Right renal cortex interstitium (tissue), 3 donors: ENCODE measurements at regions not wholly inside any gene's neighbourhood (a gene's known extent, or its start where the extent isn't known, plus 50 kb on each side); places are given as distances from the start of the nearest gene placed in this dataset.
"Not testable (repeated sequence)": the region's sequence is repeated elsewhere in the genome, so short reads cannot be mapped to it uniquely, and the experiment has no call there.

Source experiments
- DNase-seq, 3 donors: peaks; one replicate each; pipeline ENCODE4 v3.0.0-alpha.2; 2013; ENCODE audit warnings: low read depth in 3 of 3, low spot score in 2 of 3

DNA sequence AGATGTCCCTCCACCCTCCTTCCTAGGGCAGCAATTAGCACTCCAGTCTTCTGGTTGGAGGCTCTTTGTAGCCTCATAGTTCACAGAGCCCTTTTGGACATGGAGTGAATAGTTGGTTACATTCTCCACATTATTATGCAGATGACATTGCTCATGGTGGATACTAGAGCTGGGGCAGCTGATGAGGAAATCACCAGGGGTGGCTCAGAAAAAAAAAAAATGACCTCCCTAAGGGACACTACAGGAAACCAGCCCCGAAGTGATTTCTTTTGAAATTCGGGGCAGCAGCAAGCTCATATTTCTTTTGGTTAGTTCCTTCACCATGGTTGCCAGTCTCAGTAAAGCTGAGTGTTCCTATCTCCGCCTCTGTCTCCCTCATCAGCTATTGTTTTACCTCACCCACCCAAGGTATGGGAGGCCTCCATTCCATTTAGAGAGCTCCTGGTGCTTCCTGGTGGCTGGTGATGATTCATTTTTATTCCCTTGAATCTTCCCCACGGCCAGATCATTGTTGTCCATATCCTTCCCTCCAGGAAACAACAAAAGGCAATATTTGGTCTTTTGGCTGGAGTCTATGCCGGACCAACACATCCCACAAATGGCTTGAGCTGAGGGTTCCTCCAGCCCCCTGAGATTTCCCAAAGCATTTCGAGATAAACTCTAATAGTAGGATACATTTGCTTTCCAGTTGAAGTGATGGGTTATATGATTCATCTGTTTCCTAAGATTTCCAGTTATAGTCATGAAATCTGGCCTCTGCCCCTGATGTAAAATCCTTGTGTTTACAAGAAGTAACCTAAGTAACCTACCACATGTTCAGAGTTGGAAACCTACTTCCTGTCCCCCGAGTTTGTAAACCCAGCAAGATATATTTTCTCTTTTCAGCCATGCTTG is 56.2 kb upstream of the NID2 start:
- no peak for DNase-seq

DNA sequence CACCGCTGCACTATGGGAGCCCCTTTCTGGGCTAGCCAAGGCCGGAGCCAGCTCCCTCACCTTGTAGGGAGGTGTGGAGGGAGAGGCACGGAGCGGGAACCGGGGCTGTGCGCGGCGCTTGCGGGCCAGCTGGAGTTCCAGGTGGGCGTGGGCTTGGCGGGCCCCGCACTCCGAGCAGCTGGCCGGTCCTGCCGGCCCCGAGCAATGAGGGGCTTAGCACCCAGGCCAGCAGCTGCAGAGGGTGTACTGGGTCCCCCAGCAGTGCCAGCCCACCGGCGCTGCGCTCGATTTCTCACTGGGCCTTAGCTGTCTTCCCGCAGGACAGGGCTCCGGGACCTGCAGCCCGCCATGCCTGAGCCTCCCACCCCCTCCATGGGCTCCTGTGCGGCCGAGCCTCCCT is 53.3 kb upstream of the NID2 start:
- DNase-seq = not testable (repeated sequence)

DNA sequence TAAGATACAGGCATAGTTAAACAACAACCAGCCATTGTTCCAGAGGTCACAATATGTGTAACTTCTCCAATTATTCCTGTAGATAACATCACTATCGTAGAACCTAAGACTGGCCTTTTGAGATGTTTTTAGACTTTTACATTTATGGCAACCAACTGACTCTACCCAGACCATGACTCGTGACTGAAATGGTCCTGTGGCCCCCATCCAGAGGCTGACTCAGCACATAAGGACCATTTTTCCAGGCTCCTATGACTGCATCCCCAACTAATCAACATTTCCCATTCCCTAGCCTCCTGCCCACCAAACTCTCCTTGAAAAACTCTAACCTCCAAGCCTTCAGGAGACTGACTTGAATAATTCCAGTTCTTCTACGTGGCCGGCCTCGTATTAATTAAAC is 52.6 kb upstream of the NID2 start:
- DNase-seq = no peak

DNA sequence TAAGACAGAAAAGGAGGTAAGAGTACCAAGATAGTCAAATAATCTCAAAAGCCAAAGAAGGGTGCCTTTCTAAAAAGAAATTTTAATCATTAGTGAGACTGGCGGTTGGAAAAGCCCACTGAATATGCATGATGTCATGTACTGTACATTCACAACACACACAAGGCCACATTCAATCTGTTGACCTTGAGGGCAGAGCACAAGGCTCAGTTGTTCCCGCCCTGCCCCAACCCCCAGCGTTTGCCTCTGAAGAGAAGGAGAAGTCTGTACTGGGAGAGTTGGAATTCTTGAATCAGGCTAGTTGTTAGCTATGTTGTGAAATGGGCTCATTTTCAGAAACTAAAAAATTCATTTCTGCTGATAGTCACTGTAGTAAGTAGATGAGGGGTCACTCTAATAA is 50.2 kb upstream of the NID2 start:
- no peak for DNase-seq
